ENCODE measurements at regions not wholly inside any gene's neighbourhood (a gene's known extent, or its start where the extent isn't known, plus 50 kb on each side); places are given as distances from the start of the nearest gene placed in this dataset.

DNA sequence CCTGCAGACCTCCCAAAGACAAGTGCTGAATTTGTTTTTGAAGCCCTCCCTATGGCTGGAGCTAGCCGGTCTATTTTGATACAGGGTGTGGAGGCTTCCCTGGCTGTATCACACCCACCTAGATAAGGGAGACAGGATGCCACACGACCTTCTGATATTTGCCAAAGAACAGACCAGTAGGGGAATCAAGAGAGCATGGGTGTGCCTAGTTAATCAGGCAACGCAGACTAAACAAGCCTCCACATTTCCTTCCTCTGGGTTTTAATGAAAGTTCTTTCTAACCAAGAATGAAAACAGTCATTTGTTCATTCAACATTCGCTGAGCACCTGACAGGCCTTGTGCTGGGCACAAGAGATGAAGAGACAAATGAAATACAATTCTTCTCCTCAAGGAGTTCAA, 446.8 kb downstream of the PLPP3 start:
- Histone ChIP-seq H3K18ac (ENCODE audit: low read depth in 1 of 2, low read length in 2 of 2) (no peak overlapping the region), H2BK120ac (ENCODE audit: low read depth, low read length) (no peak overlapping the region), H2AFZ (ENCODE audit: low read depth, low read length) (no peak overlapping the region), H3K4me2 (ENCODE audit: low read length, poor library complexity, severe bottlenecking) (no peak overlapping the region), H3K27ac (ENCODE audit: low read length, poor library complexity, severe bottlenecking) (no peak overlapping the region), H3K79me1 (replicated peaks; ENCODE audit: low read length, poor library complexity, severe bottlenecking) (no peaks in the 10 kb centered on the region), H3K9ac (ENCODE audit: low read length) (no peak overlapping the region), H2BK12ac (ENCODE audit: low read length in 2 of 2) (no peak overlapping the region), H3K23ac (ENCODE audit: low read length in 2 of 2) (no peak overlapping the region), H3K9me3 (ENCODE audit: control insufficient read depth, low read length) (peaks cover 3% of the 10 kb centered on the region), H3K14ac (ENCODE audit: low read length in 2 of 2) (no peak overlapping the region), H3K4me3 (ENCODE audit: insufficient read depth in 1 of 2, low read depth in 1 of 2, low read length in 2 of 2) (no peak overlapping the region), H3K4me1 (ENCODE audit: control insufficient read depth, insufficient read depth, low read depth, low read length) (peaks cover 1% of the 10 kb centered on the region), H3K36me3 (ENCODE audit: control insufficient read depth in 1 of 2, insufficient read depth in 2 of 2, low read depth in 1 of 2, low read length in 2 of 2) (no peaks in the 10 kb centered on the region), H2BK15ac (ENCODE audit: low read depth, poor library complexity, severe bottlenecking) (no peak overlapping the region), H2BK5ac (ENCODE audit: low read depth, low read length, poor library complexity, severe bottlenecking) (no peak overlapping the region), H4K8ac (ENCODE audit: low read length) (no peak overlapping the region), H4K91ac (ENCODE audit: low read length) (no peak overlapping the region), H3K4ac (ENCODE audit: low read depth in 1 of 2, low read length in 2 of 2) (no peak overlapping the region), H3K27me3 (ENCODE audit: control insufficient read depth in 1 of 2, insufficient read depth in 1 of 2, low read length in 2 of 2) (no peaks in the 10 kb centered on the region), H2AK5ac (ENCODE audit: low read length, severe bottlenecking) (no peak overlapping the region)
- 72% methylated on average over 3 of the region's 4 CpGs for WGBS
- DNase-seq, result no peak

DNA sequence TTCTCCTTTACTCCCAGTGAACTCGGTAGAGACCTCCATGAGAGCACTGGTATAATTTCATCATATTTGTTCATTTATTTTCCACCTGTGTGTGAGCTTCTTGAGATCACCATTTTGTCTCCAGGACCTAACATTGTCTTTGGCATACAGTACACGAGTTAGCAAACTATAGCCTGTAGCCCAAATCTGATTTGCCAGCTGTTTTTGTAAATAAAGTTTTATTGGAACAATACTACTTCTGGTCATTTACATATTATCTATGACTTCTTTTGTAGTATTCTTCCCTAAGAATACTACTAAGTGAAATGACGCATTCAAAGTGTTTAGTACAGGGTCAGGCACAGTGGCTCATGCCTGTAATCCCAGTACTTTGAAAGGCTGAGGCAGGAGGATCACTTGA, 449.5 kb downstream of the PLPP3 start:
- no peaks in the 10 kb centered on the region for H3K79me1 ChIP-seq (replicated peaks; ENCODE audit: low read length, poor library complexity, severe bottlenecking)
- no peak overlapping the region for H3K23ac ChIP-seq (ENCODE audit: low read length in 2 of 2)
- H3K9me3 ChIP-seq (ENCODE audit: control insufficient read depth, low read length), result peaks cover 16% of the 10 kb centered on the region
- no peak overlapping the region for H3K9ac ChIP-seq (ENCODE audit: low read length)
- no peak overlapping the region for H2BK120ac ChIP-seq (ENCODE audit: low read depth, low read length)
- no peak for DNase-seq
- no peak overlapping the region for H3K14ac ChIP-seq (ENCODE audit: low read length in 2 of 2)
- no peak overlapping the region for H2BK12ac ChIP-seq (ENCODE audit: low read length in 2 of 2)
- no peak overlapping the region for H3K18ac ChIP-seq (ENCODE audit: low read depth in 1 of 2, low read length in 2 of 2)
- H2BK5ac ChIP-seq (ENCODE audit: low read depth, low read length, poor library complexity, severe bottlenecking), result no peak overlapping the region
- no peak overlapping the region for H3K4ac ChIP-seq (ENCODE audit: low read depth in 1 of 2, low read length in 2 of 2)
- H4K8ac ChIP-seq (ENCODE audit: low read length), result no peak overlapping the region
- H3K27ac ChIP-seq (ENCODE audit: low read length, poor library complexity, severe bottlenecking), result no peak overlapping the region
- H3K36me3 ChIP-seq (ENCODE audit: control insufficient read depth in 1 of 2, insufficient read depth in 2 of 2, low read depth in 1 of 2, low read length in 2 of 2), result peaks cover 0 to 6% of the 10 kb centered on the region in 2 experiments
- no peak overlapping the region for H2BK15ac ChIP-seq (ENCODE audit: low read depth, poor library complexity, severe bottlenecking)
- no peak overlapping the region for H4K91ac ChIP-seq (ENCODE audit: low read length)
- WGBS, result 84% methylated on average over 2 of the region's 3 CpGs
- no peak overlapping the region for H3K4me3 ChIP-seq (ENCODE audit: insufficient read depth in 1 of 2, low read depth in 1 of 2, low read length in 2 of 2)
- H2AFZ ChIP-seq (ENCODE audit: low read depth, low read length), result no peak overlapping the region
- no peaks in the 10 kb centered on the region for H3K27me3 ChIP-seq (ENCODE audit: control insufficient read depth in 1 of 2, insufficient read depth in 1 of 2, low read length in 2 of 2)
- H2AK5ac ChIP-seq (ENCODE audit: low read length, severe bottlenecking), result no peak overlapping the region
- no peaks in the 10 kb centered on the region for H3K4me1 ChIP-seq (ENCODE audit: control insufficient read depth, insufficient read depth, low read depth, low read length)
- H3K4me2 ChIP-seq (ENCODE audit: low read length, poor library complexity, severe bottlenecking), result no peak overlapping the region

DNA sequence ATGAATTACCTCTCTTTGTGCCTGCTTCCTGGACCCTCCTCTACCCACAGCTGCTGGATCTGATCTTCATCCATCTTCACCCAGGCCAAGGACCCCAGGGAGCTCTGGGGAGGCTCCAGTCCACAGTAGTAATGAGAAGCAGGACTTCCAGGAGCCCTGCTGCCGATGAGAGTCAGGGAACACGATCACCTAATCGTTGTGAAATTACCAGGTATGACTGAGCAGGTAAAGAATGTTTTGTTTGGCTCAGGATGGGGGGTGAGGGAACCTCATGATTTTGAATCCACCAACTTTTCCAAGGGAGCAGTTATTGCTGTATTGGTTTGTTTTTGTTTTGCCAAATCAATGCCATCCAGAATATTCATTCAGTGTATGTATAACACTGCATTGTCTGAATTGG, 454.0 kb downstream of the PLPP3 start:
- Histone ChIP-seq H2BK5ac (ENCODE audit: low read depth, low read length, poor library complexity, severe bottlenecking) (no peak overlapping the region), H2AFZ (ENCODE audit: low read depth, low read length) (no peak overlapping the region), H3K36me3 (ENCODE audit: control insufficient read depth in 1 of 2, insufficient read depth in 2 of 2, low read depth in 1 of 2, low read length in 2 of 2) (peaks cover 0 to 6% of the 10 kb centered on the region in 2 experiments), H3K27me3 (ENCODE audit: control insufficient read depth in 1 of 2, insufficient read depth in 1 of 2, low read length in 2 of 2) (no peaks in the 10 kb centered on the region), H3K4ac (ENCODE audit: low read depth in 1 of 2, low read length in 2 of 2) (no peak overlapping the region), H2BK15ac (ENCODE audit: low read depth, poor library complexity, severe bottlenecking) (no peak overlapping the region), H2BK120ac (ENCODE audit: low read depth, low read length) (no peak overlapping the region), H4K8ac (ENCODE audit: low read length) (no peak overlapping the region), H3K4me3 (ENCODE audit: insufficient read depth in 1 of 2, low read depth in 1 of 2, low read length in 2 of 2) (no peak overlapping the region), H3K4me2 (ENCODE audit: low read length, poor library complexity, severe bottlenecking) (no peak overlapping the region), H3K9me3 (ENCODE audit: control insufficient read depth, low read length) (peaks cover 47% of the 10 kb centered on the region), H3K79me1 (replicated peaks; ENCODE audit: low read length, poor library complexity, severe bottlenecking) (no peaks in the 10 kb centered on the region), H4K91ac (ENCODE audit: low read length) (no peak overlapping the region), H2AK5ac (ENCODE audit: low read length, severe bottlenecking) (no peak overlapping the region), H3K9ac (ENCODE audit: low read length) (no peak overlapping the region), H3K18ac (ENCODE audit: low read depth in 1 of 2, low read length in 2 of 2) (no peak overlapping the region), H2BK12ac (ENCODE audit: low read length in 2 of 2) (no peak overlapping the region), H3K14ac (ENCODE audit: low read length in 2 of 2) (no peak overlapping the region), H3K23ac (ENCODE audit: low read length in 2 of 2) (no peak overlapping the region), H3K27ac (ENCODE audit: low read length, poor library complexity, severe bottlenecking) (no peak overlapping the region), H3K4me1 (ENCODE audit: control insufficient read depth, insufficient read depth, low read depth, low read length) (no peaks in the 10 kb centered on the region)
- 96% methylated on average over 3 of the region's 3 CpGs for WGBS
- DNase-seq, result no peak

DNA sequence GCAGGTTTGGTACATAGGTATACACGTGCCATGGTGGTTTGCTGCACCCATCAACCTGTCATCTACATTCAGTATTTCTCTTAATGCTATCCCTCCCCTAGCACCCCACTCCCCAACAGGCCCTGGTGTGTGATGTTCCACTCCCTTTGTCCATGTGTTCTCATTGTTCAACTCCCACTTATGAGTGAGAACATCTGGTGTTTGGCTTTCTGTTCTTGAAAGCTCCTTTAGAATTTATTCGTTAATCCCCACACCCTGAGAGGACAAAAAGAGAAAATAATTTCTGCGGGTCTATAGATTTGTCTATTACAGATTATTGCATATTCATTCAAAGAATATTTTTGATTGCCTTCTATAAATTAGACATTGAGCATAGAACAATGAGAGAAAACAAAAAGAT, 455.5 kb downstream of the PLPP3 start:
- Histone ChIP-seq H3K27me3 (ENCODE audit: control insufficient read depth in 1 of 2, insufficient read depth in 1 of 2, low read length in 2 of 2) (no peaks in the 10 kb centered on the region), H3K27ac (ENCODE audit: low read length, poor library complexity, severe bottlenecking) (no peak overlapping the region), H2BK12ac (ENCODE audit: low read length in 2 of 2) (no peak overlapping the region), H3K14ac (ENCODE audit: low read length in 2 of 2) (no peak overlapping the region), H4K8ac (ENCODE audit: low read length) (no peak overlapping the region), H2BK5ac (ENCODE audit: low read depth, low read length, poor library complexity, severe bottlenecking) (no peak overlapping the region), H3K18ac (ENCODE audit: low read depth in 1 of 2, low read length in 2 of 2) (no peak overlapping the region), H3K36me3 (ENCODE audit: control insufficient read depth in 1 of 2, insufficient read depth in 2 of 2, low read depth in 1 of 2, low read length in 2 of 2) (peaks cover 0 to 6% of the 10 kb centered on the region in 2 experiments), H3K4me2 (ENCODE audit: low read length, poor library complexity, severe bottlenecking) (no peak overlapping the region), H3K4ac (ENCODE audit: low read depth in 1 of 2, low read length in 2 of 2) (no peak overlapping the region), H3K4me1 (ENCODE audit: control insufficient read depth, insufficient read depth, low read depth, low read length) (no peaks in the 10 kb centered on the region), H2AK5ac (ENCODE audit: low read length, severe bottlenecking) (no peak overlapping the region), H4K91ac (ENCODE audit: low read length) (no peak overlapping the region), H2BK120ac (ENCODE audit: low read depth, low read length) (no peak overlapping the region), H3K4me3 (ENCODE audit: insufficient read depth in 1 of 2, low read depth in 1 of 2, low read length in 2 of 2) (no peak overlapping the region), H2BK15ac (ENCODE audit: low read depth, poor library complexity, severe bottlenecking) (no peak overlapping the region), H3K9me3 (ENCODE audit: control insufficient read depth, low read length) (peaks cover 47% of the 10 kb centered on the region), H2AFZ (ENCODE audit: low read depth, low read length) (no peak overlapping the region), H3K9ac (ENCODE audit: low read length) (no peak overlapping the region), H3K79me1 (replicated peaks; ENCODE audit: low read length, poor library complexity, severe bottlenecking) (no peaks in the 10 kb centered on the region), H3K23ac (ENCODE audit: low read length in 2 of 2) (no peak overlapping the region)
- 89% methylated on average over 1 of the region's 3 CpGs for WGBS
- DNase-seq, result no peak
